Muscle layer of duodenum (tissue), 2 donors: ENCODE measurements at regions not wholly inside any gene's neighbourhood (a gene's known extent, or its start where the extent isn't known, plus 50 kb on each side); places are given as distances from the start of the nearest gene placed in this dataset.

Source experiments
- H3K27ac ChIP-seq: one replicate; pipeline ENCODE4 v1.7.0; 2013; ENCODE audit warnings: mild to moderate bottlenecking, low read length
- H3K27me3 ChIP-seq: one replicate; pipeline ENCODE4 v1.7.0; 2013; ENCODE audit warnings: low read depth, mild to moderate bottlenecking, control low read depth, low read length
- H3K36me3 ChIP-seq, 2 donors: one replicate each; pipeline ENCODE4 v1.7.0; 2013; ENCODE audit warnings: low read length in 2 of 2, control low read depth in 1 of 2, mild to moderate bottlenecking in 1 of 2; ENCODE audit not compliant: insufficient read depth in 2 of 2, control insufficient read depth in 1 of 2
- H3K4me1 ChIP-seq, 2 donors: one replicate each; pipeline ENCODE4 v1.7.0; 2013; ENCODE audit warnings: low read length in 2 of 2, mild to moderate bottlenecking in 2 of 2, control low read depth in 1 of 2, moderate library complexity in 1 of 2; ENCODE audit not compliant: insufficient read depth in 2 of 2, control insufficient read depth in 1 of 2
- H3K4me3 ChIP-seq, 2 donors: one replicate each; pipeline ENCODE4 v1.7.0; 2013; ENCODE audit warnings: low read length in 2 of 2, low read depth in 1 of 2, mild to moderate bottlenecking in 1 of 2
- H3K9me3 ChIP-seq, 2 donors: one replicate each; pipeline ENCODE4 v1.7.0; 2013; ENCODE audit warnings: low read length in 2 of 2, control low read depth in 1 of 2, mild to moderate bottlenecking in 1 of 2; ENCODE audit not compliant: control insufficient read depth in 1 of 2
- donor health status: healthy.

DNA sequence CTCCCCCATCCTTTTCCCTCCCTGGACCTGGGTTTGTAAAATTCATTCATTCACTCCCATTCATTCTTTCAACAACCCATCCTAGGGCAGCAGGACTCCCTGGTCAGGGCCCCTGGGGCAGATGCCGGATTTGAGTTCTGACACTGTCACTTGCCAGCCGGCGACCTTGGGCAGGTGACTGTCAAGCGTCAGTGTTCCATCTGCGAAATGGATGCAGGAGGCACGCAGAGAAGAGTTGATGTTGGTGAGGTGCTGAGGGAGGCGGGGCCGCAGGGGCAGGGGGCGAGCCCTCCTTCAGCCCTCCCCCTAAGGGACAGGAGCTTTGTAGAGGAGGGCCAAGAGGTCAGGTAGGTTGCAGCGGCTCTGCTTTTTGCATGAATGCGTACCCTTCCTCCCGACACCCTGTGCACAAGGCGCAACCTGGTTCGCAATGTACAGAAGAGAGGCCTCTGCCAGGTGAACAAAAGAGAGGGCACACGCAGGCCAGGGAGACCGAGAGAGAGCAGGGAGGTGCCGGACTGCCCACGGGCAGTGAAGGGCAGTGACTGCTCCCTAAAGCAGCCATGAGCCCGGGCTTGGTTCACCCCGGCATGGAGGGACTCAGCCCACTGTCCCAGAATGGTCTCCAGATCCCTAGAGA is 128.1 kb downstream of the BARX1 start:
- H3K4me1 ChIP-seq: peaks cover 0 to 14% of the 10 kb centered on the region in 2 donors
- H3K9me3 ChIP-seq: peaks cover under 1 to 6% of the 10 kb centered on the region in 2 donors
- no peaks in the 10 kb centered on the region for H3K36me3 ChIP-seq
- peak overlapping the region in 1 of 2 donors; percentile 56 for H3K4me3 ChIP-seq
- H3K27me3 ChIP-seq: peaks cover 10% of the 10 kb centered on the region
- no peak overlapping the region for H3K27ac ChIP-seq

DNA sequence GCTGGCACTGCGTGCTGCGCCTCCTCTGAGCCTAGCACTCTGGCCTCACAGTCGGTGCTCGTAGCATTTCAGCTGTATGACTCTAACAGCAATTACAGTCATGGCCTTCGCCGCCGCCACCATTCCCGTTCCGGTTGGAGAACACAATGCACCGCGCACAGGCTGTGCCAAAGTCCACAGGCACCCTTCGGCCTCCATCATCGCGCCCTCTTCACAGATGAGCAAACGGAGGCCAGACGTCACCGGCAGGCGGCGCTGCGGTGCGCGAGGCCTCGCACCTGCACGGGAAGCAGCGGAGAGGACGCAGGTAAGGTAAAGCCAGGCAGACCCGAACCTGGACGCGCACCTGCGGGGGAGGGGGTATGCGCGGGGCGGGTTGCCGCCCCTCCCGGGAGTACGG is 128.9 kb downstream of the BARX1 start:
- Histone ChIP-seq H3K4me1 (peaks cover 0 to 14% of the 10 kb centered on the region in 2 donors), H3K36me3 (no peaks in the 10 kb centered on the region), H3K27ac (no peak overlapping the region), H3K27me3 (peaks cover 10% of the 10 kb centered on the region), H3K9me3 (peaks cover 3 to 6% of the 10 kb centered on the region in 2 donors), H3K4me3 (no peak overlapping the region)

DNA sequence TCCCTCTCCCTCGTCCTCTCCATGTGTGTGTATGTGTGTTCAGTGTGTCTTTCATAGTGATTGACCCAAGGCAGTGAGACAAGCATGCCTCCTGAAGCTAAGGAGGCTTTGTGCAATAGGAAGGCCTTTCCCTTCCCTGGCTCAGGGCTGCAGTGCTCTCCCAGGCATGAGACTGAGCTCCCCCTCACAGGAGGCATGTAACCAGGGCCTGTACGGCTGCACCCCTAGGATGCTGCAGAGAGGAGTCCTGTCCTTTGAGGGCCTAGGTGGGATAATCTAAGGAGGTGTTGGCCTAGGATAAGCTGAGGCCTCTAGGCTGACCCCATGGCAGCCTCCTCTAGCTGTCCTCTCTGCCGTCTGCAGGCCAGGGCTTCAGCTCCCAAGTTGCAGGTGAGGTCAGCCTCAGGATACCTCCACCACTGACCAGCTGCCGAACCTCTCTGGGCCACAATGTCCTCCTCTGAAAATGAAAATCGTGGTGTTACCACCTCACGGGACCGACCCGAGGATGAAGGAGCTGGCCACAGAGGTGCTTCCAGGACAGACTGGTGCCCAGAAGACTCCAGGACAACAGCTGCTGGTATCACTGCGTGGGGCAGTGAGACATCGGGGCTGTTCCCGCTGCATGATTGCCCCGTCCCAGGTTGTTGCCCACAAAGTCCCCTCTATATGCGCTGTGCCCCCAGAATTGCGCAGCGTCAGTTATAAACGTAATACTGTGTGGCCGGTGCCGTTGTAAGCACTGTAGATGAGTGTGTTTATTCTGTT is 129.6 kb downstream of the BARX1 start:
- H3K4me3 ChIP-seq: no peak overlapping the region
- H3K4me1 ChIP-seq: peaks cover 0 to 14% of the 10 kb centered on the region in 2 donors
- peaks cover 10% of the 10 kb centered on the region for H3K27me3 ChIP-seq
- H3K9me3 ChIP-seq: peaks cover 3 to 6% of the 10 kb centered on the region in 2 donors
- no peak overlapping the region for H3K27ac ChIP-seq
- H3K36me3 ChIP-seq: no peaks in the 10 kb centered on the region

DNA sequence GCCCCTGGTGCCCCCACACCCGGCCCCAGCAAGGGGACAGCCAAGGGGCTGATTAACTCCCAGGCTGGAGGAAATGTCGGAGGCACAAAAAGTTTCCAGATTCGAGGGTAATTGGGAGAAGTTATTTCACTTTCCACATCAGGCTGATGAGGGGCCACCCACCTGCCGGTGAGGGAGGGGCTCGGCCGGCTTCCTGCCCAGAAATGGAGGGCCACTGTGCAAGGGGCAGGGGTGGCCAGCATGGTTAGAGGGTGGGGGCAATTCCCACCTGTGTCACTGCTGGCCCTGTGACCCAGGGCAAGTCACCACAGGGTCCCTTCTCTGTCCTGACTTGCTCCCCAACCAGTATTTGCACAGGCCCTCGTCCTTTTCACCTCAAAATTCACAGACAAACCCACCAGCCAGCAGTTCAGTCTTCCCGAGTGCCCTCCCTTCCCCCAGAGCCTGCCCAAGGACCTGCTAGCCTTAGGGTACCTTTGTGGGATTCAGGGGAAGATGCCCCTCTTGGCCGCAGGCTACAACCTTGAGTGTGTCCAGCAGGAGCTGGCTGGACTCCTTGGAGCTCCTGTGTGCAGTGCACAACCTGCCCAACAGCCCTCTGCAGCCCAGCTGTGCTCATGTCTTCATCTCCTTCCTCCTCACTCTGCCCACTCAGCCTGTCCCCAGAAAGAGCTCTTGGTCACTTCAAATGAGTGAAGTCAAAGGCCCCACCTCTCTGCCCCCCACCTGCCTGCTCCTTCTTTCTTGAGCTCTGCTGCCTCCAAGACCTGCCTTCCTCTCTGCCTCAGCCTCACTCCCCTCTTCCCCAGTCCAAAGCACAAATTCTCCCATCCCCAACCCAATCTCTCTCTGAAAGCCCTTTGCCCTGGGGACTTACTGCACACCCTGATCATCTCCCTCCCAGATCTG is 130.5 kb downstream of the BARX1 start:
- H3K9me3 ChIP-seq: peaks cover 3 to 6% of the 10 kb centered on the region in 2 donors

DNA sequence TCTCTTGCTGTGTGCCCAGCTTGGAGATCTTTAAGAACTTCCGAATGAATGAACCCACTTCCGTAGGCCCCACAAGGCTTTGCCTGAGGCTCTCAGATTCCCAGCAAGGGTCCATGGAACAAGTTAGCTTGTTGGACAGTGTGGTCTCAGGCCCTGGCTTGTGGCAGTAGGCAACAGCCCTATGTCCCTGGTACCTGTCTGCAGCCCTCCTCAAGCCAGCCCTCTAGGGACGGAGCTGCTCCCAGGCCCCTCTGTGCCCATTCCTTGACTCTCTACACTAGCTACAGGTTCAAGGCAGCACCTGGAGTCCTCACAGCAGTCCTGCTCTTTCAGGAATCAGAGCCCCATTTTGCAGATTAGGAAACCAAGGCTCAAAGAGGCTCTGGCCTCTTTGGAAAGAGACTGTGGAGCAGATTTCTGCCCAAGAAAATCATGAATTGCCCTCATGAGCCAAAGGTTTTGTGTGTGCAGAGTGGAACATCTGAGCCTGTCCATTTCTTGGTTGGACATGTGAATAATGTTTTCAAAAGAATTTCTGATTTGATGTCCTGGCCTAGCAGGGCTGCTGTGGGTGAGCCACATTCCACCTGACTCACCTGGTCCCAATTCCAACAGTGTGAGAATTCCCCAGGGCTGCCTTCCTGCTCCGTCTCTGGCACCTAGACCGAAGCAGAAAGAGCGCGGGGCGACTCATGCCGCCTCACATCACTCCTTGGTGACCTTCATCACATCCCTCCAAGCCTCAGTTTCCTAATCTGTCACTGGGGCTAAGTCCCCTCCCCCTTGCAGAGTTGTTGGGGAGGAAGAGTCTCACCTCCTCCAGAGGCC is 131.7 kb downstream of the BARX1 start:
- peaks cover 15% of the 10 kb centered on the region for H3K27me3 ChIP-seq
- no peak overlapping the region for H3K27ac ChIP-seq
- peaks cover 3 to 6% of the 10 kb centered on the region in 2 donors for H3K9me3 ChIP-seq
- H3K4me3 ChIP-seq: no peak overlapping the region
- peaks cover 0 to 8% of the 10 kb centered on the region in 2 donors for H3K4me1 ChIP-seq
- H3K36me3 ChIP-seq: no peaks in the 10 kb centered on the region

More for the DNA sequence above, 130.5 kb downstream of the BARX1 start:
- Histone ChIP-seq H3K27me3 (peaks cover 11% of the 10 kb centered on the region), H3K4me3 (no peak overlapping the region), H3K27ac (no peak overlapping the region), H3K36me3 (no peaks in the 10 kb centered on the region), H3K4me1 (peaks cover 0 to 10% of the 10 kb centered on the region in 2 donors)

DNA sequence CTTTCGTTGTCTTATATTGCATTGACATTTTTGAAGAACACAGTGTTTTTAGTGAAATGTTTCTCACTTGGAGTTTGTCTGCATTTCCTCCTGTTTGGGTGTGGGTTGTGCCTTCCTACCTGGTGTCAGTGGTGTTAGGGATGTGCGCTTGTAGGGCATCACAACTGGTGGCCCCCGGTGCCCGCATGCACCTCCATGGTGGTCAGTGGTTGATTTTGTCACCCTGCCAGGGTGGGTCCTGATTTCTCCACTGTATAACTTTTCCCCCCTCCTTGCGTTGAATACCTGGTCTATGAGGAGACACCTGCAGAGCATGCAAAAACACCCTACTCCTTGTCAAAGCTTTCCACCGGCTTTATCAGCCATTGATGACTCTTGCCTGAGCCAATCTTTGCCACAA is 132.9 kb downstream of the BARX1 start:
- Histone ChIP-seq H3K27ac (no peak overlapping the region), H3K4me3 (no peak overlapping the region), H3K27me3 (peaks cover 14% of the 10 kb centered on the region), H3K4me1 (no peaks in the 10 kb centered on the region), H3K36me3 (no peaks in the 10 kb centered on the region), H3K9me3 (peaks cover 3 to 6% of the 10 kb centered on the region in 2 donors)

DNA sequence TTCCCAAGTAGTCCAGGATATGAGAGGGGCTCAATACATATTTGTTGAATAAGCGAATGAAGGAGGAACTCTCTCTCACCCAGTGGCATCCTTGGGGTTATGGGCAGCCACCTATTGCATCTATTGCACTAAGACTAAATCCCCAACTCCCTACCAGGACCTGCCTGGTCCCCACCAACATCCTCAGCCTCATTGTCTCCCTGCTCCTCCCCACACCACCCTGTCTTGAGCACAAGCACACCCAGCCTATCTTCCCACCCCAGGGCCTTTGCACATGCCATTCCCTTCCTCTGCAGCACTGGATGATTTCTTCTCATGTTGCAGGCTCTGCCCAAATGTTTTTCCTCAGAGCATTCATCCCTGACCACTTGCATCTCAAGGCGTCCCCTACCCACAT is 133.8 kb downstream of the BARX1 start:
- Histone ChIP-seq H3K9me3 (peaks cover 3 to 6% of the 10 kb centered on the region in 2 donors), H3K36me3 (no peaks in the 10 kb centered on the region), H3K4me3 (no peak overlapping the region), H3K27me3 (peaks cover 5% of the 10 kb centered on the region), H3K27ac (no peak overlapping the region), H3K4me1 (no peaks in the 10 kb centered on the region)

DNA sequence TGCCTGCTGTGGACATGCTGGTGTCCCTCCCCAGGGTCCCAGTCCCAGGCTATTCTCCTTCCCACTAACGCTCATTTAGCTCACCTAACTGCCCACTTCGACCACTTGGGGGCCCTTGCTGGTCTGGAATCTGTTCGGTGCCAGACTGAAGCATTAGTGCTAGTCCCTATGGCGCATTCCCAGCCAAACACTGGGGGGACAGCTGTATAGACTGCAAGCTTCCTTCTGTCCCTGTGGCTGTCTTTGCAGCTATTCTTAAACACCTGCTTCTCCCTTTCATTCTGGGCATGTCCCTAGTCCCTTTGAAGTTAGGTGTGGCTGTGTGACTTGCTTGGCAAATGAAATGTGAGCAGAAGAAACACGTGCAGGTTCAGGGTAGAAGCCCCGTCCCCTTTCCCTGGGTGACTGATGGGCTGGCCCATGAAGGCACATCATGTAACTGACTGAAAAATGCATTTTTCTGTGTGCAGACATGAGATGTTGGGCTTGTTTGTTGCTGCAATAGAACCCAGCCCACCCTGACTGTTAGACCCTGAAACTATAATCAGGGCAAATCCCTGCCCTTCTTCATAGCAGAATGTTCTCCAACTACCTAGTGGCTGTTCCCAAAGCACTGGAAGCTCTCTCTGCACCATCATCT is 134.4 kb downstream of the BARX1 start:
- Histone ChIP-seq H3K4me3 (no peak overlapping the region), H3K9me3 (peaks cover 3 to 6% of the 10 kb centered on the region in 2 donors), H3K27me3 (peaks cover 6% of the 10 kb centered on the region), H3K36me3 (no peaks in the 10 kb centered on the region), H3K27ac (no peak overlapping the region), H3K4me1 (no peaks in the 10 kb centered on the region)

DNA sequence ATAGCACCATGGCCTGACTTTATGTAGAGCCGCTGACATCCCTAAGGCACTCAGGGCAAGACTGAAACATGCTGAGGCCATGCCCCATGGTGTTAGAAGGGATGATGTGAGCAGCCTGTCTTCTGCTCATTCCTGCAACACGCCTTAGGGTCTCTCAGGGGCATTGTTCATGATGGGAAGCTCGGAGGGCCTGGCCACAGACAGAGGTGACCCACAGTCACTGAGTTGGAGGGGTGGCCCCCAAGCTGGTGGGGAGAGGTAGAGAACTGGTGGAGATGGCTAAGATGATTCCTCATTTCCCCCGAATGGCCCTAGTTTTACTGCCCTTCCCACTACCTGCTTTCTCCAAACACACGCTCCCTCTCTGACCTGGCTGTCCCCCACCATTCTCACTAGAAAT is 135.2 kb downstream of the BARX1 start:
- Histone ChIP-seq H3K36me3 (no peaks in the 10 kb centered on the region), H3K4me3 (no peak overlapping the region), H3K27ac (no peak overlapping the region), H3K9me3 (peaks cover 3 to 6% of the 10 kb centered on the region in 2 donors), H3K27me3 (peaks cover 13% of the 10 kb centered on the region), H3K4me1 (no peaks in the 10 kb centered on the region)

DNA sequence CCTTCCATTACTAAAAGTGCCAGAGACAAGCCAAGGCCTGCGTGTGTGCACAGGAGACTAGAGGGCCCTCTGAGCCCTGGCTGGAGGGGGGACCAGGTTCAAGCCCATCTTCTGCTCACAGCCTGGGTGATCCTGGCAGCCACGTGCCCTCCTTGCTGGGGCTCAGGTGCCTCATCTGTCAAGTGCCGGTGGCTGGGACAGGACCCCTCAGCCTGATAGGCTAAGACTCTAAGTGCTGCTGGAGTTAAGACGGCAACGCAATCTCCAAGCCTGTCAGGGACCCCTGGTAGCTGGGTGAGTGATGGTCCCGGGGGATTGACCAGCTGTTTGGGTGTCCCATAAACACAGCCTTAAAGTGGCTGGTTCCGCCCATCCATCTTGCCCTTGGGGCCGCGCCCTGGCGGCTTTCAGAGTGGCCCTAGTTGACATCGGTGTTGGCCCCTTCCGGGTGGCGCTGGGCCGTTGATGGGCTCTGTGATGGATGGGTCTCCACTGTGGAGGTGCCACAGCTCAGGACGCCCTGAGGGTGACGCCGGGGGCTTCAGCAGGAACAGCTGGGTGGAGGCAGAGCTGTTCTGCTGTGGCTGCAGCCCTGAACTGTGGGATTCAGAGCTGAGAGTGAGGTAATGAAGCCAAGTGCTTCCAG is 136.2 kb downstream of the BARX1 start:
- no peaks in the 10 kb centered on the region for H3K4me1 ChIP-seq
- H3K27ac ChIP-seq: no peak overlapping the region
- no peak overlapping the region for H3K4me3 ChIP-seq
- peaks cover 3 to 6% of the 10 kb centered on the region in 2 donors for H3K9me3 ChIP-seq
- peaks cover 13% of the 10 kb centered on the region for H3K27me3 ChIP-seq
- H3K36me3 ChIP-seq: no peaks in the 10 kb centered on the region
